Activated naive CD4-positive, alpha-beta T cell treated with anti-CD3 and anti-CD28 coated beads, Interleukin-2, amount 50 U/mL, for 72 hours (primary cell): ENCODE measurements at regions not wholly inside any gene's neighbourhood (a gene's known extent, or its start where the extent isn't known, plus 50 kb on each side); places are given as distances from the start of the nearest gene placed in this dataset.
A peak's percentile ranks its signal among the peaks of the same experiment; 100 is the strongest.

Source experiments
- ATAC-seq, 2 donors: fragments of 150-1000 bp; cut with Tn5 transposase; 2 replicates each; pipeline ENCODE4 v1.10.0; 2021; ENCODE audit warnings: mild to moderate bottlenecking in 2 of 2, moderate library complexity in 2 of 2
- DNase-seq, 2 donors: peaks; one replicate each; pipeline ENCODE4 v3.0.0; 2021 to 2022; ENCODE audit warnings: low spot score in 2 of 2
- H3K27ac Mint-ChIP-seq, 2 donors: one replicate each; pipeline ENCODE4 v1.8.0; 2022; ENCODE audit warnings: mild to moderate bottlenecking in 2 of 2, mixed read lengths in 2 of 2
- H3K36me3 Mint-ChIP-seq, 2 donors: one replicate each; pipeline ENCODE4 v1.8.0; 2022; ENCODE audit warnings: mixed read lengths in 2 of 2
- H3K9me3 Mint-ChIP-seq, 2 donors: one replicate each; pipeline ENCODE4 v1.8.0; 2022; ENCODE audit warnings: mixed read lengths in 2 of 2

GRCh38 chr9:130755377-130756007, 61.9 kb downstream of the EXOSC2 start:
- Mint-ChIP-seq H3K27ac (no peak overlapping the region), H3K9me3 (no peaks in the 10 kb centered on the region), H3K36me3 (no peaks in the 10 kb centered on the region)
- DNase-seq (no peak), ATAC-seq (no peak)

GRCh38 chr9:130756037-130756436, 62.5 kb downstream of the EXOSC2 start:
- H3K36me3 Mint-ChIP-seq: no peaks in the 10 kb centered on the region
- ATAC-seq (no peak), DNase-seq (no peak)
- H3K9me3 Mint-ChIP-seq: no peaks in the 10 kb centered on the region
- H3K27ac Mint-ChIP-seq: no peak overlapping the region

- H3K9me3 Mint-ChIP-seq: no peaks in the 10 kb centered on the region
- no peak for DNase-seq
- no peak overlapping the region for H3K27ac Mint-ChIP-seq
- no peak for ATAC-seq
- H3K36me3 Mint-ChIP-seq: no peaks in the 10 kb centered on the region
These were observed 63.0 kb downstream of the EXOSC2 start for GRCh38 chr9:130756455-130757152.

GRCh38 chr9:130759738-130760137, 66.2 kb downstream of the EXOSC2 start:
- no peak for DNase-seq
- H3K36me3 Mint-ChIP-seq: no peaks in the 10 kb centered on the region
- ATAC-seq: no peak
- H3K27ac Mint-ChIP-seq: no peak overlapping the region
- H3K9me3 Mint-ChIP-seq: no peaks in the 10 kb centered on the region

- H3K36me3 Mint-ChIP-seq: no peaks in the 10 kb centered on the region
These were observed 70.0 kb downstream of the EXOSC2 start for GRCh38 chr9:130763331-130764171.

GRCh38 chr9:130765137-130766020, 69.7 kb upstream of the ABL1 start:
- DNase-seq (no peak), ATAC-seq (peak; percentile 47 to 89)
- peak overlapping the region; percentile 16 to 72 for H3K27ac Mint-ChIP-seq
- H3K9me3 Mint-ChIP-seq: no peaks in the 10 kb centered on the region
- no peaks in the 10 kb centered on the region for H3K36me3 Mint-ChIP-seq

More at GRCh38 chr9:130763331-130764171, 70.0 kb downstream of the EXOSC2 start:
- no peak overlapping the region for H3K27ac Mint-ChIP-seq
- H3K9me3 Mint-ChIP-seq: no peaks in the 10 kb centered on the region
- DNase-seq (no peak), ATAC-seq (no peak)

GRCh38 chr9:130766021-130766926, 68.8 kb upstream of the ABL1 start:
- Mint-ChIP-seq H3K27ac (peak overlapping the region; percentile 72 to 76), H3K36me3 (no peaks in the 10 kb centered on the region), H3K9me3 (no peaks in the 10 kb centered on the region)
- DNase-seq: no peak
- peak in 1 of 2 donors; percentile 34 for ATAC-seq

GRCh38 chr9:130766927-130767307, 68.1 kb upstream of the ABL1 start:
- DNase-seq (no peak), ATAC-seq (no peak)
- no peaks in the 10 kb centered on the region for H3K36me3 Mint-ChIP-seq
- H3K9me3 Mint-ChIP-seq: no peaks in the 10 kb centered on the region
- H3K27ac Mint-ChIP-seq: peak overlapping the region; percentile 72 to 76

- no peaks in the 10 kb centered on the region for H3K9me3 Mint-ChIP-seq
- DNase-seq (no peak), ATAC-seq (no peak)
- no peaks in the 10 kb centered on the region for H3K36me3 Mint-ChIP-seq
- no peak overlapping the region for H3K27ac Mint-ChIP-seq
These were observed 66.8 kb upstream of the ABL1 start for GRCh38 chr9:130768265-130768664.

- DNase-seq (no peak), ATAC-seq (no peak)
- Mint-ChIP-seq H3K36me3 (no peaks in the 10 kb centered on the region), H3K9me3 (no peaks in the 10 kb centered on the region), H3K27ac (no peak overlapping the region)
These were observed 66.1 kb upstream of the ABL1 start for GRCh38 chr9:130768891-130769403.

GRCh38 chr9:130770093-130770492, 65.0 kb upstream of the ABL1 start:
- no peak overlapping the region for H3K27ac Mint-ChIP-seq
- no peak for DNase-seq
- H3K9me3 Mint-ChIP-seq: no peaks in the 10 kb centered on the region
- no peaks in the 10 kb centered on the region for H3K36me3 Mint-ChIP-seq
- ATAC-seq: no peak

GRCh38 chr9:130770679-130771442, 64.2 kb upstream of the ABL1 start:
- H3K36me3 Mint-ChIP-seq: peaks cover 0 to 5% of the 10 kb centered on the region in 2 donors
- ATAC-seq (peak; percentile 49 to 78), DNase-seq (no peak)
- no peak overlapping the region for H3K27ac Mint-ChIP-seq
- H3K9me3 Mint-ChIP-seq: peaks cover 0 to 6% of the 10 kb centered on the region in 2 donors

GRCh38 chr9:130772185-130772584, 62.9 kb upstream of the ABL1 start:
- peaks cover 0 to 6% of the 10 kb centered on the region in 2 donors for H3K9me3 Mint-ChIP-seq
- no peak for ATAC-seq
- no peak for DNase-seq
- H3K36me3 Mint-ChIP-seq: peaks cover 0 to 5% of the 10 kb centered on the region in 2 donors
- no peak overlapping the region for H3K27ac Mint-ChIP-seq

- Mint-ChIP-seq H3K9me3 (peaks cover 0 to 6% of the 10 kb centered on the region in 2 donors), H3K36me3 (peaks cover 0 to 5% of the 10 kb centered on the region in 2 donors), H3K27ac (no peak overlapping the region)
- ATAC-seq (no peak), DNase-seq (no peak)
These were observed 60.9 kb upstream of the ABL1 start for GRCh38 chr9:130774183-130774582.
